ENCODE measurements at regions not wholly inside any gene's neighbourhood (a gene's known extent, or its start where the extent isn't known, plus 50 kb on each side); places are given as distances from the start of the nearest gene placed in this dataset.

- Histone ChIP-seq H3K36me3 (no peaks in the 10 kb centered on the region), H3K9me3 (no peaks in the 10 kb centered on the region), H3K4me1 (peaks cover 24 to 44% of the 10 kb centered on the region in 2 donors), H3K27me3 (no peaks in the 10 kb centered on the region), H3K27ac (peak overlapping the region; percentile 78 to 89 (median 84)), H3K4me3 (no peak overlapping the region)
- in situ Hi-C loops (cut with MboI; ENCODE audit: low sequenced_read_pairs in 4 of 4) (no loop called here), intact Hi-C loops (cut with DNase I; ENCODE audit: low total_unique reads) (no loop called here)
- ATAC-seq (peak; percentile 75 to 80), DNase-seq (peak; percentile 5 to 25)
- TF ChIP-seq CTCF (IDR thresholded peaks at IDR 0.05 in 4 of 5, conservative IDR thresholded peaks at IDR 0.05 in 1 of 5): no peak
- no peak for TF ChIP-seq POLR2A (IDR thresholded peaks at IDR 0.05)
Measured at GRCh38 chr7:136033413-136034031, 56.4 kb upstream of the MTPN start.

DNA sequence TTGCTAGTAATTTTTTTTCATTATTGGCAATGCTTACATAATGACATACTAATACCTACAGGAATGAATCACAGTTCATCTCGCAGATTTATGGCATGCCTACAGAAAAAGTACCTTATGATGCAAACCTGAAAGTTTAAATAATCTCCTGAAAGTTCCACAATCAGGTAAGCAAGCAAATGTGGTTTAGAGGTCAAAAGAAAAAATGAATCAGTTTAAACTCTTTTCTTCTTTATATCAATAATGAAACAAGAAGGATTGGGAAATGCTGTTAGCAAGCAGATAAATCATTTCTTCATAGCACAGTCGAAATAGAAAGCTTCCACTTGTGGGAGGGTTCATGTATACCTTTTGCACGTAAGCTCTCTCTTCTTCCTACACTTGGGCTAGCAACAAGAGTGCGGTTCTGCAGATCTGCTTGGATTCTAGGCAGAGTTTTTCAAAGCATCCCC is 53.7 kb upstream of the MTPN start:
- peaks cover 10 to 27% of the 10 kb centered on the region in 2 donors for H3K4me1 ChIP-seq
- no peak overlapping the region for H3K27ac ChIP-seq
- ATAC-seq (no peak), DNase-seq (no peak)
- no peaks in the 10 kb centered on the region for H3K9me3 ChIP-seq
- intact Hi-C loops (cut with DNase I; ENCODE audit: low total_unique reads): no loop called here
- no peaks in the 10 kb centered on the region for H3K27me3 ChIP-seq
- H3K4me3 ChIP-seq: no peak overlapping the region
- in situ Hi-C loops (cut with MboI; ENCODE audit: low sequenced_read_pairs in 4 of 4): no loop called here
- no peaks in the 10 kb centered on the region for H3K36me3 ChIP-seq
- TF ChIP-seq CTCF (IDR thresholded peaks at IDR 0.05 in 4 of 5, conservative IDR thresholded peaks at IDR 0.05 in 1 of 5): no peak
- TF ChIP-seq POLR2A (IDR thresholded peaks at IDR 0.05): no peak

DNA sequence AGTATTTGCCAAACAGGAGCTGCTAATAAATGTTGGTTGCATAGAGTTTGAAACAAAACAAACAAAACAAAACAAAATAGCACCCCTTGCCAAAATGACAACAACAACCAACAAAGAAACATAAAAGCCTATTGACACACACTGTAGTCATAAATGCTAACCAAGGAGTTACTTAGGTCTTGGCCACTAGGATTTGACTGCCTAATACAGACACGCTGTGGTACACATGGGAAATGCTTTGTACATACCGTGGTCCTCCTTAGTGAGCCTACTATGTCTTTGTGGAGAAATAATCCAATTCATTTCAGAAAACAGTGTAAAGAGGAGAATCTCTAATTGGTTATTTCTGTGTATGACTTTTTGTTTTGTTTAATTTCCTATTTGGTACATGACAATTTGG is 53.2 kb upstream of the MTPN start:
- no peaks in the 10 kb centered on the region for H3K36me3 ChIP-seq
- no peaks in the 10 kb centered on the region for H3K9me3 ChIP-seq
- peaks cover 10 to 26% of the 10 kb centered on the region in 2 donors for H3K4me1 ChIP-seq
- no peak overlapping the region for H3K27ac ChIP-seq
- DNase-seq: no peak
- no peak overlapping the region for H3K4me3 ChIP-seq
- intact Hi-C loops (cut with DNase I; ENCODE audit: low total_unique reads): no loop called here
- TF ChIP-seq POLR2A (IDR thresholded peaks at IDR 0.05) (no peak), CTCF (IDR thresholded peaks at IDR 0.05 in 4 of 5, conservative IDR thresholded peaks at IDR 0.05 in 1 of 5) (no peak)
- ATAC-seq: no peak
- in situ Hi-C loops (cut with MboI; ENCODE audit: low sequenced_read_pairs in 4 of 4): no loop called here
- no peaks in the 10 kb centered on the region for H3K27me3 ChIP-seq

DNA sequence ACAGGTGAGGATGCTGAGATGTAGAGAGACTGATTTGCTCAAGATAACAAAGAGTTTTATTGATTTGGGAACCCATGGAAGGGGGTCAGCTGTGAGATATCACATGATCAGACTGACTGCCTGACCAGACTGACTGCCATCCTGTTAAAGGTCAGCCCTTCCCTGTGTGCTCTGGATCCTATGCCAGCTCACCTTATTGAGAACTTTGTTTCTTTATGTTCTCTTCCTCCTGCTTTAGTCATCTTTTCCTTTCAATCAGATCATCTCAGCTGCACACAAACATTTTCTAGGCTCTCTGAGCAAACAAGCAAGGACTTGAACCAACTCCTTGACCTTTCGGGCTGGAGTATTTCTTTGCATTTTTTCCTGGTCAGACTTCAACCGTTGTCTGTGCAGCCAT is 50.0 kb upstream of the MTPN start:
- Histone ChIP-seq H3K27me3 (no peaks in the 10 kb centered on the region), H3K4me3 (no peak overlapping the region), H3K9me3 (no peaks in the 10 kb centered on the region), H3K4me1 (no peaks in the 10 kb centered on the region), H3K27ac (no peak overlapping the region), H3K36me3 (no peaks in the 10 kb centered on the region)
- DNase-seq (no peak), ATAC-seq (no peak)
- intact Hi-C loops (cut with DNase I; ENCODE audit: low total_unique reads) (no loop called here), in situ Hi-C loops (cut with MboI; ENCODE audit: low sequenced_read_pairs in 4 of 4) (no loop called here)
- no peak for TF ChIP-seq CTCF (IDR thresholded peaks at IDR 0.05 in 4 of 5, conservative IDR thresholded peaks at IDR 0.05 in 1 of 5)
- TF ChIP-seq POLR2A (IDR thresholded peaks at IDR 0.05): no peak

Measured in gastrocnemius medialis (tissue), 4 donors.